ENCODE measurements at regions not wholly inside any gene's neighbourhood (a gene's known extent, or its start where the extent isn't known, plus 50 kb on each side); places are given as distances from the start of the nearest gene placed in this dataset.

DNA sequence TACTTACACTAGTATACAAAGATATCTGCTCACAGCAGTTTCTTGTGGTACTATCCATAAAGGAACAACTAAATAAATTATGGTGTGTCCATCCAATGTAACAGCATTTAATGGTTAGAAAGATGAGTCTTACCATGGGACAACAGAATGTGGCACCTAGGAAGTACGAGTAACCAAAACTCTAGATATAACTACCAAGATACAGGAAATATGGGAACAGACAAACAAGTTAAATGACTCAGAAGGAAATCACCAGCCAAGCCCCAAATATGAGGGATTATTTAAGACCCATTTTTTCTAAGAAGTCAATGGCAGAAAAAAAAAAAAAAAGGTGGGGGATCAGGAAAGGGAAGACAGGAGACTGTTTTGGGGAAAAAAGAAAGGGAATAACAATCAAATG, 294.8 kb downstream of the PRELID2 start:
- peaks cover 11% of the 10 kb centered on the region for H3K9me3 Mint-ChIP-seq
- H3K4me3 Mint-ChIP-seq = no peak overlapping the region
- TF ChIP-seq, protein P1, sequence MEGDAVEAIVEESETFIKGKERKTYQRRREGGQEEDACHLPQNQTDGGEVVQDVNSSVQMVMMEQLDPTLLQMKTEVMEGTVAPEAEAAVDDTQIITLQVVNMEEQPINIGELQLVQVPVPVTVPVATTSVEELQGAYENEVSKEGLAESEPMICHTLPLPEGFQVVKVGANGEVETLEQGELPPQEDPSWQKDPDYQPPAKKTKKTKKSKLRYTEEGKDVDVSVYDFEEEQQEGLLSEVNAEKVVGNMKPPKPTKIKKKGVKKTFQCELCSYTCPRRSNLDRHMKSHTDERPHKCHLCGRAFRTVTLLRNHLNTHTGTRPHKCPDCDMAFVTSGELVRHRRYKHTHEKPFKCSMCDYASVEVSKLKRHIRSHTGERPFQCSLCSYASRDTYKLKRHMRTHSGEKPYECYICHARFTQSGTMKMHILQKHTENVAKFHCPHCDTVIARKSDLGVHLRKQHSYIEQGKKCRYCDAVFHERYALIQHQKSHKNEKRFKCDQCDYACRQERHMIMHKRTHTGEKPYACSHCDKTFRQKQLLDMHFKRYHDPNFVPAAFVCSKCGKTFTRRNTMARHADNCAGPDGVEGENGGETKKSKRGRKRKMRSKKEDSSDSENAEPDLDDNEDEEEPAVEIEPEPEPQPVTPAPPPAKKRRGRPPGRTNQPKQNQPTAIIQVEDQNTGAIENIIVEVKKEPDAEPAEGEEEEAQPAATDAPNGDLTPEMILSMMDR (conservative IDR thresholded peaks at IDR 0.05) = no peak
- peaks cover 7% of the 10 kb centered on the region for H3K36me3 Mint-ChIP-seq (ENCODE audit: low read depth)
- no peaks in the 10 kb centered on the region for H3K4me1 Mint-ChIP-seq
- no peak for DNase-seq (ENCODE audit: low read depth, low spot score)
- H3K27me3 Mint-ChIP-seq (ENCODE audit: low read depth) = no peaks in the 10 kb centered on the region
- H3K27ac Mint-ChIP-seq (ENCODE audit: unreplicated experiment) = no peak overlapping the region

DNA sequence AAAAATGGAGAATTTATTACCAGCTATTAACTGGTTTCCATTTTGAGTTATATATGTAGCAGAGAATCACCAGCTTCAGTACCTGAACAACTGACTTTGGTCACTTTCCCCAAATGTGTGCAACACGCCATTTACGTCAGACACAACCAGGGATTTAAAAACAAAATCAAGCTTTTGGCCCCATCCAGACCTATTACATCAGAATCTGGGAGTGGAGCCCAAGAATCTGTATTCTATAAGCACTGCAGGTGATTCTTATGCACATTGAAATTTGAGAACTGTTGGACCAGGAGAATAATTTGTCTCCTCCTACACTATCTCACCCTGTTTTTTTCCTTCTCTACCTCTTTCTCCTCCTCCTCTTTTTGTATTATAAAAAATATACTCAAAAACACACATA, 295.9 kb downstream of the PRELID2 start:
- Mint-ChIP-seq H3K27me3 (ENCODE audit: low read depth) (no peaks in the 10 kb centered on the region), H3K4me3 (no peak overlapping the region), H3K36me3 (ENCODE audit: low read depth) (peaks cover 7% of the 10 kb centered on the region), H3K9me3 (peaks cover 11% of the 10 kb centered on the region), H3K4me1 (no peaks in the 10 kb centered on the region), H3K27ac (ENCODE audit: unreplicated experiment) (no peak overlapping the region)
- TF ChIP-seq, protein P1 (conservative IDR thresholded peaks at IDR 0.05) = no peak
- DNase-seq (ENCODE audit: low read depth, low spot score) = no peak

DNA sequence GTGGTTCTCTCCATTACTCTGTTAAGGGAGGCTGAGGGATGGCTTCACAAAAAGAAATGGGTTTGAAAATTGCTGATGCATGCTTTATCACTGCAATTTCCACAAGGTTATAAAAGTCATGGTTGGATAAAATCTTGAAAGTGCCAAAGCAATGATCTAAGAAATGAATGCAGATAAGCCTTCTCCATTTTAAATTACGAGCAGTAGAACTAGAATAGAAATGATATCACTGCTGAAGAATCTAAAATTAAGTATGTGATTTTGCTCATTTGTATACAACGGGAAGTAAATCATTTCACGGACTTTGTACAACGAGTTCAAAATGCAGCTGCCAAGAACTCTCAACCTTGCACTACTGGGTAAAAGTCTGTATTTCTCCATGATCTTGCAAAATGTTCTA, 299.0 kb downstream of the PRELID2 start:
- H3K27ac Mint-ChIP-seq (ENCODE audit: unreplicated experiment) = no peak overlapping the region
- H3K36me3 Mint-ChIP-seq (ENCODE audit: low read depth) = peaks cover 7% of the 10 kb centered on the region
- H3K4me3 Mint-ChIP-seq = no peak overlapping the region
- no peak for DNase-seq (ENCODE audit: low read depth, low spot score)
- H3K4me1 Mint-ChIP-seq = no peaks in the 10 kb centered on the region
- peaks cover 11% of the 10 kb centered on the region for H3K9me3 Mint-ChIP-seq
- H3K27me3 Mint-ChIP-seq (ENCODE audit: low read depth) = no peaks in the 10 kb centered on the region
- TF ChIP-seq, protein P1 (conservative IDR thresholded peaks at IDR 0.05) = no peak

DNA sequence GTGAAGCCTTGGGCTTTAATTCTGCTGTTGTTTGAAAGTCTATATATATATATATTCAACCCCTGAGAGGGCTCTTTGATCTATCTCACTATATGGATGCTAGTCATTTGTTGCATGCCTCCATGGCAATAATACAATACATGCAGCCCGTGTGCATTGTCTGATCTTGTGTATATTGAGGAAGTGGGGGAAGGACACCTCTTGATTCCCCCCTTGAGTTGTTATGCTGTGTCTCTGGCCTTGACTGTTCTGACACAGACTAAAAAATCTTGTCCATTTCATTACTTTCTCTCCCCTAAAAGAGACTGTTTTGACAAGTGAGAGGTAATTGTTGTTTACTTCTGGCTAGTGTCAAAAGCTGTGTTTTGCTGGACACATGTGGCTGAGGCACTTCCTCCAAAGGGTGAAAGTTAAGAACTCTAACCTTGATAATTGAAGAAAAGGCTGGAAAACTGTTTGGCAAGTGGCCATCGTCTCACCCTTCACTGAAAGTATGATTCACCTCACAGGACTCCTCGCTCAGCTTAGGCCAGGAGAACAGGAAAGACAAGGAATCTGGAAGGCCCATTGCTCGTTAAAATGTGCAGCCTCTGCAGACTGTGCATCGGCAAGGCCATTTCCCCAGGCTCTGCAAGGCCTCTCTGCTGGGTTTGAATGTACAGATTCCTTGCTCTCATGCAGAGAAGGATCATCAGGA, 304.0 kb downstream of the PRELID2 start:
- Mint-ChIP-seq H3K36me3 (ENCODE audit: low read depth) (no peaks in the 10 kb centered on the region), H3K27me3 (ENCODE audit: low read depth) (no peaks in the 10 kb centered on the region), H3K9me3 (no peaks in the 10 kb centered on the region), H3K4me1 (peaks cover 4% of the 10 kb centered on the region), H3K4me3 (no peak overlapping the region), H3K27ac (ENCODE audit: unreplicated experiment) (no peak overlapping the region)
- TF ChIP-seq, protein P1 (conservative IDR thresholded peaks at IDR 0.05) = no peak
- no peak for DNase-seq (ENCODE audit: low read depth, low spot score)

DNA sequence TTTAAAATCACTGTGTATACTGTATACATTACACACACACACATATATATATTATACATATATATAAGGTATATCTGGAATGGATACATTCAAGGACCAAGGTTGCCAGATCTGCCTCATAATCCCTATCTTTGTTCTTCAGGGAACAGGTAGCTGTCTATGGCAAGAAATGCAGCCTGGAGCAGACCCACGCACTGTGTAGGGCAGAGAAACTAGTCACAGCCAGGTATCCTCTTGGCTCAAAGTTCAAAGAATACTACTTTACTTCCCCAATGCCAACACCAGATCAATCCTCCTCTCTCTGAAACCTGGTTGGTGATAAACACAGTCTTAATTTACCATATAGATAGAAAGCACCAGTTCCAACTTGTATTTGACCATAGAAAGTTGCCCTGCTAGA, 313.6 kb downstream of the PRELID2 start:
- no peaks in the 10 kb centered on the region for H3K4me1 Mint-ChIP-seq
- DNase-seq (ENCODE audit: low read depth, low spot score) = no peak
- no peaks in the 10 kb centered on the region for H3K27me3 Mint-ChIP-seq (ENCODE audit: low read depth)
- TF ChIP-seq, protein P1 (conservative IDR thresholded peaks at IDR 0.05) = no peak
- no peak overlapping the region for H3K27ac Mint-ChIP-seq (ENCODE audit: unreplicated experiment)
- peaks cover 5% of the 10 kb centered on the region for H3K9me3 Mint-ChIP-seq
- no peak overlapping the region for H3K4me3 Mint-ChIP-seq
- peaks cover 3% of the 10 kb centered on the region for H3K36me3 Mint-ChIP-seq (ENCODE audit: low read depth)
